ENCODE measurements at regions not wholly inside any gene's neighbourhood (a gene's known extent, or its start where the extent isn't known, plus 50 kb on each side); places are given as distances from the start of the nearest gene placed in this dataset.

DNA sequence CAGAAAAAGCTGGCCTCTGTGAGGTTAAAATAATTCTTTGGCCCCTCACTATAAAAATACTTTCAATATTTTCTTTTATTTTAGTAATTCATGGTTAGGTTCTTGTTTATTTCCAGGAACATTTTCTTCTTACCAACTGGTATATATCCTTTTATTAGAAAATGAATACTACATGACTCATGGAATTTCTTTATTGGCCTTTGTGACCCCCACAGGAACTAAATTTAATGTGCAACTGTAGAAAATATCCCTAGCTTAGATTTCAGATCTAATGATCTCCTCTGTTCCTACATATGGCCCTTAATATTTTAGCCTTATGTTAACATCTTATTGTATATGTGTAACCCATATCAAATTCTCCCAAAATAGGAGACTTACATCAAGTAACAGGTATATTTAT is 429.9 kb downstream of the NR2F1-AS1 start:
- no peaks in the 10 kb centered on the region for H3K36me3 Mint-ChIP-seq
- no peak overlapping the region for H3K4me3 Mint-ChIP-seq
- H3K27me3 Mint-ChIP-seq = no peaks in the 10 kb centered on the region
- H3K4me1 Mint-ChIP-seq = no peaks in the 10 kb centered on the region
- H3K27ac Mint-ChIP-seq = no peak overlapping the region
- peaks cover 0 to 9% (median 0%) of the 10 kb centered on the region in 7 donors for H3K9me3 Mint-ChIP-seq
- no peak for DNase-seq
- no peak for ATAC-seq (ENCODE audit: low read depth in 2 of 2)

- ATAC-seq (ENCODE audit: low read depth in 2 of 2) = no peak
- Mint-ChIP-seq H3K9me3 (peaks cover 0 to 9% (median 2%) of the 10 kb centered on the region in 7 donors), H3K4me3 (no peak overlapping the region), H3K36me3 (no peaks in the 10 kb centered on the region), H3K27ac (no peak overlapping the region), H3K27me3 (no peaks in the 10 kb centered on the region), H3K4me1 (no peaks in the 10 kb centered on the region)
- DNase-seq = no peak
Observed at GRCh38 chr5:93150311-93151012, 430.6 kb downstream of the NR2F1-AS1 start.

GRCh38 chr5:93145767-93146166 is 435.3 kb downstream of the NR2F1-AS1 start:
- Mint-ChIP-seq H3K9me3 (peaks cover 0 to 9% (median 7%) of the 10 kb centered on the region in 7 donors), H3K4me3 (no peak overlapping the region), H3K27ac (no peak overlapping the region), H3K4me1 (no peaks in the 10 kb centered on the region), H3K27me3 (no peaks in the 10 kb centered on the region), H3K36me3 (no peaks in the 10 kb centered on the region)
- DNase-seq (no peak), ATAC-seq (ENCODE audit: low read depth in 2 of 2) (no peak)

DNA sequence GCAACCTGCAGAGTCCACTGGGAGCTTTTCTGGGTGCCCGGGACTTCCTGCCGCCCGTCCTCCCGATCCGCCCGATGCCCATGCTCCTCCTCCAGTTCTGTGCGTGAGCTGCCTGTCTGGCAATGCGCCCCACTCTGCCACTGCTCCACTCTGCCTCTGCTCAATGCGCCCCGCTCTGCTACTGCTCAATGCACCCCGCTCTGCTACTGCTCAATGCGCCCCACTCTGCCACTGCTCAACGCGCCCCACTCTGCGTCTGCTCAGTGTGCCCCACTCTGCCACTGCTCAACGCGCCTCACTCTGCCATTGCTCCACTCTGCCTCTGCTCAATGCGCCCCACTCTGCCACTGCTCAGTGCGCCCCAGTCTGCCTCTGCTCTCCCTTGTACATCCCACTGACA is 436.0 kb downstream of the NR2F1-AS1 start:
- H3K27me3 Mint-ChIP-seq = no peaks in the 10 kb centered on the region
- DNase-seq (no peak), ATAC-seq (ENCODE audit: low read depth in 2 of 2) (no peak)
- H3K36me3 Mint-ChIP-seq = no peaks in the 10 kb centered on the region
- no peaks in the 10 kb centered on the region for H3K4me1 Mint-ChIP-seq
- peaks cover 0 to 12% (median 7%) of the 10 kb centered on the region in 7 donors for H3K9me3 Mint-ChIP-seq
- no peak overlapping the region for H3K27ac Mint-ChIP-seq
- no peak overlapping the region for H3K4me3 Mint-ChIP-seq

DNA sequence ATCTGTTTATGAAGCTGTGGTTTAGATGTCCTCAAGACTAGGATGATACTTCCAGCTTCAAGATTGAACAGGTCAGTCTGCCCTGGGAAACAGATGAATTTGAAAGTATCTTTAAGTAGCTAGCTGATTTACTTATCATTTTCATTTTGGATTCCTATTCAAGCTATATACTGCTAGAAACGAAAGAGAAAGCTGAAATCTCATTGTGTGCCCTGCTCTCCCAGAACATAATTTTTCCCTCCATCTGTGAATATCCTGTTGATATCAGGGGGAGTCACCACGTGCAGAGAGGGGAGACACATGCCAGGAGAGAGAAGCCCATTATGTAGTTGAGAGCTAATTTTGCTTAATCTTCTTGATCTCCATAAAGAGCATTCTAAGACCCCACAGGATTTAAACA is 439.1 kb downstream of the NR2F1-AS1 start:
- no peaks in the 10 kb centered on the region for H3K27me3 Mint-ChIP-seq
- H3K27ac Mint-ChIP-seq = no peak overlapping the region
- no peaks in the 10 kb centered on the region for H3K4me1 Mint-ChIP-seq
- no peak for DNase-seq
- H3K4me3 Mint-ChIP-seq = no peak overlapping the region
- H3K9me3 Mint-ChIP-seq = peaks cover 0 to 12% (median 7%) of the 10 kb centered on the region in 7 donors
- no peak for ATAC-seq (ENCODE audit: low read depth in 2 of 2)
- no peaks in the 10 kb centered on the region for H3K36me3 Mint-ChIP-seq

- no peak overlapping the region for H3K4me3 Mint-ChIP-seq
- peaks cover 0 to 3% (median 0%) of the 10 kb centered on the region in 7 donors for H3K9me3 Mint-ChIP-seq
- H3K27me3 Mint-ChIP-seq = no peaks in the 10 kb centered on the region
- no peaks in the 10 kb centered on the region for H3K36me3 Mint-ChIP-seq
- no peaks in the 10 kb centered on the region for H3K4me1 Mint-ChIP-seq
- DNase-seq = no peak
- no peak for ATAC-seq (ENCODE audit: low read depth in 2 of 2)
- no peak overlapping the region for H3K27ac Mint-ChIP-seq
Observed at GRCh38 chr5:93130624-93131490, 450.2 kb downstream of the NR2F1-AS1 start.

DNA sequence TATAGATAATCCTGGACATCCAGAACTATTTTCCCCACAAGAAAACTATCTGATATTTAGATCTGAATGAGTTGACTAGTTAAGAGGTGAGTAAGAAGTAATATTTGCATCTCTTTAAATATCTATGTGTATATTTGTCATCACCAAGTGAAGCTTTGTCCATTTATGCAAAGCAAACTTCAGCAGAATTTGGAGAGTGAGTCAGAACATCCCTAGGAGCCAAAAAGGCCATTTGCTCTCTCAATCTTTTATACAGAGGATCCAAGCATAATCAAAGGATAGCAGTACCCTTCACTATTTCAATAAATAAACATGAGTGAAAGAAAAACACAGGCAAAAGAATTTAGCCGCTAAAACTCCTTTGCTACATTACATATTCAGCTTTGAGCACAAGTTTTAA is 454.4 kb downstream of the NR2F1-AS1 start:
- ATAC-seq (ENCODE audit: low read depth in 2 of 2) (no peak), DNase-seq (no peak)
- Mint-ChIP-seq H3K27me3 (no peaks in the 10 kb centered on the region), H3K4me3 (no peak overlapping the region), H3K27ac (no peak overlapping the region), H3K4me1 (no peaks in the 10 kb centered on the region), H3K36me3 (no peaks in the 10 kb centered on the region), H3K9me3 (peaks cover 0 to 4% (median 0%) of the 10 kb centered on the region in 7 donors)

DNA sequence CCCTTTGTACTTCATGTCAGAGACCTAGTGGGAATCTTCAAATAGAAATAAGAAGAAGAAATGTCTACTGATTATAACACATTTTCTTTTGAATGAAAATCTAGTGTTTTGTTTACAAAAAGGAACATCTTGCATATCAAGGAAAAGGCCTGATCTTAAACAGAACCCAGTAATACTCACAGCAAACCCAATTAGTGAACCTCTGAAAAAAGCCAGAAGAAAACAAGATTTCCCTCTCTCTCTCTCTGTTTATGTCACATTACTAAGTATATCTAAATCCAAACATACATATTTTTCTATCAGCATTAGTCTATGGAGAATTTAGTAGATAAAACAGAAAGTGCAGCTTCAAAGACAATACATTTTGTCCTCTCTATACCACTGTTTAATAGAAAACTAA is 457.9 kb downstream of the NR2F1-AS1 start:
- H3K4me1 Mint-ChIP-seq = no peaks in the 10 kb centered on the region
- no peak overlapping the region for H3K27ac Mint-ChIP-seq
- H3K27me3 Mint-ChIP-seq = no peaks in the 10 kb centered on the region
- no peak overlapping the region for H3K4me3 Mint-ChIP-seq
- H3K9me3 Mint-ChIP-seq = peaks cover 0 to 9% (median 2%) of the 10 kb centered on the region in 7 donors
- H3K36me3 Mint-ChIP-seq = no peaks in the 10 kb centered on the region
- DNase-seq = no peak
- ATAC-seq (ENCODE audit: low read depth in 2 of 2) = no peak

GRCh38 chr5:93122446-93122845 is 458.6 kb downstream of the NR2F1-AS1 start:
- no peaks in the 10 kb centered on the region for H3K4me1 Mint-ChIP-seq
- no peak overlapping the region for H3K27ac Mint-ChIP-seq
- peaks cover 0 to 9% (median 2%) of the 10 kb centered on the region in 7 donors for H3K9me3 Mint-ChIP-seq
- H3K36me3 Mint-ChIP-seq = no peaks in the 10 kb centered on the region
- DNase-seq = no peak
- no peak for ATAC-seq (ENCODE audit: low read depth in 2 of 2)
- no peak overlapping the region for H3K4me3 Mint-ChIP-seq
- H3K27me3 Mint-ChIP-seq = no peaks in the 10 kb centered on the region

- ATAC-seq (ENCODE audit: low read depth in 2 of 2) (no peak), DNase-seq (no peak)
- Mint-ChIP-seq H3K4me1 (no peaks in the 10 kb centered on the region), H3K27me3 (no peaks in the 10 kb centered on the region), H3K27ac (no peak overlapping the region), H3K9me3 (peaks cover 0 to 9% (median 2%) of the 10 kb centered on the region in 7 donors), H3K36me3 (no peaks in the 10 kb centered on the region), H3K4me3 (no peak overlapping the region)
Observed at GRCh38 chr5:93120771-93121170, 460.2 kb downstream of the NR2F1-AS1 start.

DNA sequence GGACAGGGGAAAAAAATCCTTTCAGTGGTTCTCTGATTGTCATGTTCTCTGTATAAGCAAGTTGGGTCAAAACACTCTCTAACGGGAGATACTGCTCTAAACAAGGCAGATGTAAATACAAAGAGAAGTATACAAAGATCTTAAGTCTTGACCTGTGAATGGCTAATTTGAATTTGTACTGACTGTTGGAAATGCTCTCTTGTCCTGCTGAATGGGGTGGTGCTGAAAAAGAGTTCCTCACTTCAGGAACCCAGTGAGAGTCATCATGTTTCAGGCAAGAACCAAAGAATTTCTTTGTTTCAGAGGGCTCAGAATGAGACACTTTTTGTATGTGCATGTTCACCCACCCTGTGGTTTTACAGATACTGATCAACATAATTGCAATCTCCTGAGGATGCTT is 461.0 kb downstream of the NR2F1-AS1 start:
- ATAC-seq (ENCODE audit: low read depth in 2 of 2) (no peak), DNase-seq (no peak)
- H3K9me3 Mint-ChIP-seq = peaks cover 0 to 5% (median 2%) of the 10 kb centered on the region in 7 donors
- H3K27ac Mint-ChIP-seq = no peak overlapping the region
- no peaks in the 10 kb centered on the region for H3K27me3 Mint-ChIP-seq
- H3K4me3 Mint-ChIP-seq = no peak overlapping the region
- no peaks in the 10 kb centered on the region for H3K4me1 Mint-ChIP-seq
- no peaks in the 10 kb centered on the region for H3K36me3 Mint-ChIP-seq

GRCh38 chr5:93117751-93118531 is 463.1 kb downstream of the NR2F1-AS1 start:
- ATAC-seq (ENCODE audit: low read depth in 2 of 2) = no peak
- DNase-seq = no peak
- no peak overlapping the region for H3K27ac Mint-ChIP-seq

DNA sequence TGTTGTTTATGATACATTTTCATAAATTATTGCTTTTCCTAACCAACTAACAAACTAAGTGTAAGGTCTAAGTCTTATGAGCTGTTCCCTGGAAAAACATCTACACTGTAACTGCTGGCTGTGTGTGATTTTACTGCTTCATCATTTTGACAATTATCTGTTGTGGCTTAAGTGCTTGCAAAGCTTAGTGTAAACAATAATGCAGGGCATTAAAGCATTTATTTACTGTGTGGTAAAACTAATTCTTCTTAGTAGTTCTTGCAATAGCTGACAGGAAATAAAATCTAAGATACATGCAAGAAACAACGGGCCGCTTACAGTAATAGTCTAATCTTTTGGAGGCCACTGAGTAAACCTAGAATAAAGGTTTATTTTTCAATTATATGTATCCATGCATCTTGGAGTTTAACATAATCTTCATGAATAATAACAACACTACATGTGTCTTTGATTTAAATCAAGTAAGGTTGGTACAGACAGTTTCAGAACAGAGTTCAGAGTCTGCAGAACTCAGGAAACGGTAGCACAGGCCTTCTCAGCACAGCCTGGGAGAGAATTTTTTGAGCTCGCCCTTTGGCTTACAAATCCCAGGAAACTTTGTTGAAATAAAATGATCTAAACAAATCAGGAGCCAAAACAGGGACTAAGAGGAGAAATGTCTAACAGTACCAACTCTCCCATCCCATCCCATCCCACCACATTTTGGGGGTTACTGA is 473.1 kb downstream of the NR2F1-AS1 start:
- Mint-ChIP-seq H3K27me3 (peaks cover 0 to 4% (median 0%) of the 10 kb centered on the region in 3 donors), H3K4me1 (no peaks in the 10 kb centered on the region), H3K4me3 (no peak overlapping the region), H3K9me3 (peaks cover 0 to 9% (median 0%) of the 10 kb centered on the region in 7 donors), H3K36me3 (no peaks in the 10 kb centered on the region), H3K27ac (no peak overlapping the region)
- DNase-seq (no peak), ATAC-seq (ENCODE audit: low read depth in 2 of 2) (no peak)

More at GRCh38 chr5:93117751-93118531, 463.1 kb downstream of the NR2F1-AS1 start:
- peaks cover 0 to 5% (median 0%) of the 10 kb centered on the region in 7 donors for H3K9me3 Mint-ChIP-seq
- no peaks in the 10 kb centered on the region for H3K27me3 Mint-ChIP-seq
- no peak overlapping the region for H3K4me3 Mint-ChIP-seq
- no peaks in the 10 kb centered on the region for H3K36me3 Mint-ChIP-seq
- no peaks in the 10 kb centered on the region for H3K4me1 Mint-ChIP-seq
